NCI-H748 treated with DMSO at 0.1 percent for 48 hours (cell line): ENCODE measurements at regions not wholly inside any gene's neighbourhood (a gene's known extent, or its start where the extent isn't known, plus 50 kb on each side); places are given as distances from the start of the nearest gene placed in this dataset.
"Not testable (repeated sequence)": the region's sequence is repeated elsewhere in the genome, so short reads cannot be mapped to it uniquely, and the experiment has no call there.

Experiments used
- DNase-seq: peaks from one replicate; lab custom pipeline; 2025; lab: John Stamatoyannopoulos, UW

- no peak for DNase-seq
These were observed 162.4 kb downstream of the BRMS1L start for GRCh38 chr14:35988550-35988949.

DNA sequence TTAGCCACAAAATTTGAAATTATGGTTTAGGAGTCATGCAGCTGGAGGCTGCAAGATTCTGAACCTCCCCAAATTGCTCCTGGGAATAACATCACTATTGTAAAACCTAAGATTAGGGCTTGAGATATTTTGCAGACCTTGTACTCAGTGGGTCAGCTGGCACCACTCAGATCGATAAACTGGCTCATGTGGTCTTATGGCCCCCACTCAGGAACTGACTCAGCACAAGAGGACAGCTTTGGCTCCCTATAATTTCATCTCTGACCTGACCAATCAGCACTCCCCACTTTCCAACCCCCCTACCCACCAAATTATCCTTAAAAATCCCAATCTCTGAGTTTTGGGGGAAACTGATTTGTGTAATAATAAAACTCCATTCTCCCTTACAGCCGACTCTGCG, 161.6 kb downstream of the BRMS1L start:
- no peak for DNase-seq

- DNase-seq: no peak
These were observed 160.1 kb downstream of the BRMS1L start for GRCh38 chr14:35986219-35986573.

- DNase-seq: no peak
These were observed 159.5 kb downstream of the BRMS1L start for GRCh38 chr14:35985474-35986218.

GRCh38 chr14:35979531-35979930, 153.4 kb downstream of the BRMS1L start:
- no peak for DNase-seq

DNA sequence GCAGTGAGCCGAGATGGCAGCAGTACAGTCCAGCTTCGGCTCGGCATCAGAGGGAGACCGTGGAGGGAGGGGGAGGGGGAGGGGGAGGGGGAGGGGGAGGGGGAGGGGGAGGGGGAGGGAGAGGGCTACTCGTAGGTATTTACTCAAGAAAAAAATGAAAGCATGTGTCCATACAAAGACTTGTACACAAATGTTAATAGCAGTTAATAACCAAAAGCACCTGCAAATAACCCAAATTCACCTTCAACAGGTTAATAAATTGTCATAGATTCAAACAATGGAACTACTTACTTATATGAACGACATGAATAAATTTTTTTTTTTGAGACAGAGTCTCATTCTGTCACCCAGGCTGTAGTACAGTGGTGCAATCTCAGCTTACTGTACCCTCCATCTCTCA, 152.4 kb downstream of the BRMS1L start:
- no peak for DNase-seq

GRCh38 chr14:35975814-35976213, 149.7 kb downstream of the BRMS1L start:
- no peak for DNase-seq

DNA sequence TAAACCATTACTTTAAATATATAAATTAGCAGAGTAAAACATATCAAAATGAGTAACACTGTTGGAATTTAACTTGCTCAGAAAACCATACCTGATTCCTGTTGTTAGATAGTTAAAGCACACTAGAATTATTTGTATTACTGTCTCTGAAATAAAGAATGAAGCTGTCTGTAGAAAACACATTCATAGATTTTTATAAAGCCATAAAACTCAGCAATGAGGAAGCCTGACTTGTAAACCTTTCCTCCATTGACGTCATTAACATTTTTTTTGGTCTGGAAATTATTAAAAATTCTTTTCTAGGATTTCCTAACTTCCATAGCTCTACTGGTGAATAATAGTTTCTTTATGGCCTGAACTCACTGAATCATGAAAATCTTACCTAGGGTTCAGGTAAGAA, 147.6 kb downstream of the BRMS1L start:
- no peak for DNase-seq

DNA sequence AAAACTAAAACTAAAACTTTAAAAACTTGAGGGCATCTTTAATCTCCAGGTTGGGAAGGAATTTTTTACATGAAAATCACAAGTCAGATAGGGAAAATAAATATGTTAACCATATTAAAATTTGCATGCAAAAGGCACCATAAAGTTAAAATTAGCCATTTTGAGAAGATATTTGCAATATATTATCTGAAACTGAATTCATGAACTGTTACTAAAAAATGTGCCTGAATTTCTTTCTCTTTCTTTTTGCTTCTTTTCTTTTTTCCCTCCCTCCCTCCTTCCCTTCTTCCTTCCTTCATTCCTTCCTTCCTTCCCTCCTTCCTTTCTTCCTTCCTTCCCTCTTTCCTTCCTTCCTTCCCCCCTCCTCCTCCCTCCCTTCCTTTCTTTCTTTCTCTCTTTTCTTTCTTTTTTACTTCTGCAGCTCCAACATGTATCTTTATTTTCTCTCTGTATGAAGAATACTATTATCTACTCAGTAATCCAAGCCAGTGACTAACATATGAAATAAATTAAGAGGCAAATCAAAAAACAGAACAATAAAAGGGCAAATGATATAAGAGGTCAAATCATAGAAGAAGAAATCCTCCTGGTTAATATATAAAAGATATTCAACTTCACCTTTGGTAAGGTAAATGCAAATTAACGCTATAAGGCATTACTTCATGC, 146.0 kb downstream of the BRMS1L start:
- DNase-seq: no peak

GRCh38 chr14:35969310-35969709, 143.2 kb downstream of the BRMS1L start:
- no peak for DNase-seq

DNA sequence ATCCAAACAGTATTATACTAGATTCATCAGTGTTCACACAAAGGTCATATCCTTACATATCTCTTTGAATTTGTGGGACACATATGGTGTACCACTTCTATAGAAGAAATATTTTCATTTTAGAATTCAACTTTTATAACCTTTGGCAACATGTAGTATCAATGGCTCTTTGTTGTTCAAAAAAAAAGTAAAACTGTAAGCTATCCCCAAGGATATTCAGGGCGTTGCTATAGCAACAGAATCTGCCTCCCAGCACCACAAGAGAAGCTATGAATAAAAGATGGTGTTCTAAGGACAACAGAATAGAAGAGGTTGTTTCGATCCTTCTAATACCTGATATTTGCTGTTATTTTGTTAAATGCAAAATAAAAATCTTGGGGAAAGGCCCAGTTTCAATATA, 139.3 kb downstream of the BRMS1L start:
- DNase-seq: no peak

DNA sequence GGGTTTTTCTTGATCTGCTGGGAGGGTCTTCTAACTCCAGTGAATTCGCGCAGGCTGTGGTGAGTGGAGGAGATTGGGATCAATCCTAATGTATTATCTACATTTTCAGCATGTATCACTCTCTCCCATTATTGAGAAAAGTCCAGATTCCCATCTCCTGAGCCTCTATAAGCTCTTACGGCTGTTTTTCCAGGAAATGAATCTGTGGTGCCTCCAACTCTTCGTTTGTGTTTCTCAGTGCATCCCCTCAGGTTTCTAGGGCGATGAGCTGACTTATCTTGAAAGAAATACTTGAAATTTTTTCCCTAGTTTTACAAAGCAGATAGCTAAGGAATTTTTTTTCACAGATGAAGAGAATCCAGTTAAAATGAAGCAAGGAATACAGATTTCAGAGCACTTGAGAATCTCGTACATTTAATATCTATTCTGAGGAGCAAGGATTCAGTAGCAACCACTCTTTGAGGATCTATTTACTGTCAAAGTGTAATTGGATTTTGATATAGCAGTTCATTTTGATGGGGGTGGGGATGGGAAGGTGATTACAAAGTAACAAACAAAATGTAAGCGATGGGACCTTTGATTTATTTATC, 138.7 kb downstream of the BRMS1L start:
- no peak for DNase-seq

DNA sequence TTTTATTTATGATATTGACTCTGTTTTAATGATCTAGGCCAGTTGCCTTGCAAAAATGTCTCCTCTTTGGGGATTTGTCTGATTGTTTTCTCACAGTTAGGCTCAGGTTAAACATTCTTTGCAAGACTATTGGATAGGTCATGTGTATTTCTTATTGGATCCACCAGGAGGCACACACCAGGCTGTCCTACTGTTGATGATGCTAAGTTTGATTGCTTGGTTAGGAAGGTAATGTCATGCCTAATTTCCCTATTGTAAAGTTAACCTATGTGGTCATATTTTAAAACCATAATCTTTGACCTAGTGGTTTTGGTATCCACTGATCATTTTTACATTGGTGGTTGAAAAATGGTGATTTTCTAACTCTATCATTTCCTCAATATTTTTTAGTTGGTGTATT, 137.1 kb downstream of the BRMS1L start:
- DNase-seq: peak; percentile 9

DNA sequence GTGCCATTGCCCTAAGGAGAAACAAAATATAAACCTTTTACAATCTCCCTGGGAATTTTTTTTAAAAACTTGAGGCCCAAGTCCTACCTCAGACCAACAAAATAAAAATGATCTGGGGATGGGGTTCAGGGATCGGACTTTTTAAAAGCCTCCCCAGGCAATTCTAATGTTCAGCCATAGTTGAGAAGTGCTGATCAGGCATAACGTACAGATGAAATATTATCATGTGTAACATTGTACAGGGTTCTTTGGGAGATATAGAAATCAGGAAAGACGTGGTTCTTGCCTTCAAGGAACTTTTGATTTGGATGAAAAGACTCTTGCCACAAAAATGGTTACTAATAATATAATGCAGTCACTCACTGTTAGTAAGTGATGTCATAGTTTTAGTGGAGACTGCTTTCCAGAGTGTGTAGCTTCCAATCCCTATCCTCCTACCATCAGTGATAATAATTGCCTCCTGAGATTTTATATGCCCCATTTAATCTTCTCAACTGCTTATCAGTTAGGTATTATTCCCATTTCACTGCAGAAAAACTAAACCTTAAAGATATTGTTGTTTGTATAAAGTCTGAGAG, 135.6 kb downstream of the BRMS1L start:
- no peak for DNase-seq

GRCh38 chr14:35959835-35960234, 133.7 kb downstream of the BRMS1L start:
- DNase-seq: peak; percentile 28

DNA sequence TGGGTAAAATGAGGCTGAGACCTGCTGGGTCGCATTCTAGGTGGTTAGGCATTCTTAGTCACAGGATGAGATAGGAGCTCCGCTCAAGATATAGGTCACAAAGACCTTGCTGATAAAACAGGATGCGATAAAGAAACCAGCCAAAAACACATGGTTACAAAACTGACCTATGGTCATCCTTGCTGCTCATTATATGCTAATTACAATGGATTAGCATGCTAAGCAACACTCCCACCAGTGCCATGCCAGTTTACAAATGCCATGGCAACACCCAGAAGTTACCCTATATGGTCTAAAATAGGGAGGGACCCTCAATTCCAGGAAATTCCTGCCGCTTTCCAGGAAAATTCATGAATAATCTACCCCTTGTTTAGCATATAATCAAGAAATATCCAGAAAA, 132.4 kb downstream of the BRMS1L start:
- DNase-seq: no peak

GRCh38 chr14:35956376-35957085, 130.4 kb downstream of the BRMS1L start:
- no peak for DNase-seq

DNA sequence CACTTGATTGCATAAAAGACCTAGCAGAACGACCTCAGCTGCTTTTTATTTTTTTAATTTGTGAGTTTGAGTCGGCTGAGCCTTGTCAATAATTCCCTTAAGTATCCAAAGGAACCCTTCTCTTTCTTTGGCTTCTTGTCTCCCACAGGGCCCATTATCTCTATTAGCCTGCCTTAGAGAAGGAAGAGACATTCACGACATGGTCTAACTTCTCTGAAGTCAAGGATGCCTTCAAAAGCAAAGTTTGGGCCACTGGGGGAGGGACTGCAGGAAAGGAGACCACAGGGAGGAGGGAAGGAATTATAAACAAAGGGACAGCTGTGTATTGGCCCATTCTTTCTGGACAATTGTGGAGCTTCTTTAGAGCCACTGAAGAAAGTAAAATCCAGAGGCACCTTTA, 126.4 kb downstream of the BRMS1L start:
- no peak for DNase-seq

- DNase-seq: peak; percentile 89
These were observed 123.9 kb downstream of the BRMS1L start for GRCh38 chr14:35949920-35950513.

GRCh38 chr14:35947983-35948382, 121.8 kb downstream of the BRMS1L start:
- DNase-seq: not testable (repeated sequence)

DNA sequence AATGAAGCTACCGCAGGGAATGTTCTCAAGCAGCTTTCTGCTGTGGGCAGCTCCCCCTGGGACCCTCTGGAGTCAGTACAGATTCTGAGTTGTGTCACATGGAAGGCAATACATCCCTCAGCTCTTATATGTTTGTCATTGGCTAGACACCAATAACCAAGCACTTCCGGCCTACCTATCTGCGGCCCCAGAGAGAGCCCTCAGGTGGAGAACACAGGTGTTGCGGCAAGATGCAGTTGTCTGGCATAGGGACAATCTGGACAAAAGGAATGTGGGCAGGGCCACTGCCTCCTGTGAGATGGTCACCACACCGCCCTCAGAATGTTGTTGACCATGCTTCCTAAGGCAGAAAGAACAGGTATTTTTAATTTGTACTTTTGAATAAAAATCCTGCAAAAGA, 118.7 kb downstream of the BRMS1L start:
- peak; percentile 7 for DNase-seq

DNA sequence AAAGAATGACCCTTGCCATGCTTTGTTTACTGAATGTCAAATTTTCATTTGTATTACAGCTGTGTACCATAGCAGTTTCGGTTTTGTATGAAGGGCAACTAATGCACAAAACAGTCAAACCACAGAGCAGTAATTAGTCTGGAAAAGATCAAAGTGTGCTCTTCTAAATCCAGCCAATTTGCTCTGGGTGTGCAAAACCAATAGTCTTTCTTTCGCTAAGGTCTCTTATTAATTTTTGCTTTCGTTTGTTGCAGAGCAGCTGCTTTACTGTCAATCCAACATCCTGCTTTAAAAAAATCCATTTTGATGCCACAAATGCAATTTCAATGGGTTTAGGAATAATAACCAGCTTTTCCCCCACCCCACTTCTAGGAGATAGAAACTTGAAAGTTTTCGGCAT, 114.2 kb downstream of the BRMS1L start:
- DNase-seq: peak; percentile 10
